Esophagus squamous epithelium (tissue), 4 donors: ENCODE measurements at regions not wholly inside any gene's neighbourhood (a gene's known extent, or its start where the extent isn't known, plus 50 kb on each side); places are given as distances from the start of the nearest gene placed in this dataset.

Experiments
- CTCF ChIP-seq, 6 experiments: fragments of 450-650 bp in 4 of 6; fragments of 200-600 bp in 2 of 6; sonication (generic) in 2 of 6; IDR thresholded peaks; one replicate each; pipeline ENCODE4 v1.5.1; 2016 to 2019; ENCODE audit warnings: antibody characterized with exemption in 6 of 6, mild to moderate bottlenecking in 4 of 6, moderate library complexity in 4 of 6
- POLR2A ChIP-seq, 4 donors: fragments of 450-650 bp; IDR thresholded peaks; one replicate each; pipeline ENCODE4 v1.6.1; 2017; ENCODE audit warnings: antibody characterized with exemption in 4 of 4, mild to moderate bottlenecking in 4 of 4, moderate library complexity in 3 of 4

DNA sequence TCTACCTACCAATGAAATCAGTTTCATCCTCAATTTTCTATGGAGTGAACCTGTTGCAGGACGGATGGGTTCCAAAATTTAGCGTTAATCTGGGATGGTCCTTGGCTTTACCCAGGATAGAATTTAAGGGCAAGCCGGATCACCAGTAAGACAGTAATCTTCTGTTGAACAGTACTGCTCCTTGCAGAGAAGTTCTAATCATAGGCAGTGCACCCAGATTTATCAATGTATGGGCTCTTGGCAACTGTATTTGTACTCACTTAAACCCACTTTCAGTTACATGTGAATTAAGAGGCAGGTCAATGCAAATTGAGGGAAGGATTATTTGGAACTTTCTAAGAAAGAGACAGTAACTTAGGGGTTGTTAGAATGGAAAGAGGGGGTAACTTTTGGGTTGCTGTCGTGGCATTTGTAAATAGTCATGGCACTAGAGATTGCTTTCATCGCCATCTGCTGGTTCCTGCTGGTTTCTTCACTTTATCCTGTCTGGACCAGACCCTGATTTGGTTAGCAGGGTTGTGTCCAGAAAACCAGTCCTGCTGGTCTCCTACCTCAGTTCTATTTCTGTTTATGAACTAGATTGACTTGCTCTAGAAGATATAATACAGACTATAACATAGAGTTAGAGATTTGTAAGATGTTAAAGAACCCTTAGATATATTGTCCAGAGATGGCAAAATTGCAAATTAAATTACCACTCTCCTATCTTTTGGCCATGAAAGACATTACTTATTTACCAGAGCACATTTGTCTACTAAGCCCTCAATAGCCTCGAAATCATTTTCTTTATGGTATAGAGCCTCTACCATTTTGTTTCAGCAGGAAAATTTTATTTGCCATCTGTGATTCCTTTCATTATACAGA is 646.3 kb downstream of the UTRN start:
- TF ChIP-seq POLR2A (IDR thresholded peaks at IDR 0.05) (no peak), CTCF (IDR thresholded peaks at IDR 0.05) (peak in 5 of 6 experiments; percentile 34 to 57 (median 42))
